Mesothelial cell of epicardium (in vitro differentiated cells): ENCODE measurements at regions not wholly inside any gene's neighbourhood (a gene's known extent, or its start where the extent isn't known, plus 50 kb on each side); places are given as distances from the start of the nearest gene placed in this dataset.

Experiments
- DNase-seq, 2 experiments: peaks; one replicate each; pipeline ENCODE4 v3.0.0; 2021; ENCODE audit warnings: low spot score in 2 of 2; ENCODE audit not compliant: unreplicated experiment in 2 of 2
- H3K27ac Mint-ChIP-seq: 2 replicates; pipeline ENCODE4 v1.8.0; 2021; ENCODE audit warnings: mixed read lengths
- H3K27me3 Mint-ChIP-seq: 2 replicates; pipeline ENCODE4 v1.8.0; 2021; ENCODE audit warnings: low read depth, mixed read lengths
- H3K36me3 Mint-ChIP-seq: 2 replicates; pipeline ENCODE4 v1.8.0; 2021; ENCODE audit warnings: mixed read lengths
- H3K4me1 Mint-ChIP-seq: 2 replicates; pipeline ENCODE4 v1.8.0; 2021; ENCODE audit warnings: mixed read lengths
- H3K4me3 Mint-ChIP-seq: 2 replicates; pipeline ENCODE4 v1.8.0; 2021; ENCODE audit warnings: mild to moderate bottlenecking, moderate library complexity, mixed read lengths
- H3K9me3 Mint-ChIP-seq: 2 replicates; pipeline ENCODE4 v1.8.0; 2021; ENCODE audit warnings: mixed read lengths
- TF ChIP-seq, protein P1 (sequence below): fragments of 200-600 bp; sonication (generic); IDR thresholded peaks from one replicate; pipeline ENCODE4 v1.5.0; 2021; ENCODE audit warnings: antibody characterized with exemption; ENCODE audit not compliant: unreplicated experiment

DNA sequence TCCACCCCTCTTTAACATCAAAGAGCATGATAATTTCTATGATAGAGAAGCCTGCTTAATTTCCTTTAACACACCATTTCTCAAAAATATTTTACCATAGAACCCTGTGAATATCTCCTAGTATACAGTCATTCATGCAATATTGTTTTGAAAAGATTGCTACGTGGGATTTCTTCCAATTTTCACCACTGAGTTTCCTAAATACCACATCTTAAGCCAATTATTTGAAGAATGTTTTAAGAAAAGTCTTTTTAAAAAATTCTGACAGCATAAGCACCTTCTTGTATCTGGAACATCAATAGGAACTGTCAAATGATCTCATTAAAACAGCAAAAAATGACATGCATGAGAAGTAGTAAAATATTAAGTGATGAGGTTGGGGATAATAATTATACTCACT is 1126.7 kb downstream of the TUSC7 start:
- H3K4me3 Mint-ChIP-seq, result no peak overlapping the region
- no peaks in the 10 kb centered on the region for H3K9me3 Mint-ChIP-seq
- peaks cover 9% of the 10 kb centered on the region for H3K27me3 Mint-ChIP-seq
- H3K27ac Mint-ChIP-seq, result no peak overlapping the region
- TF ChIP-seq, protein P1, sequence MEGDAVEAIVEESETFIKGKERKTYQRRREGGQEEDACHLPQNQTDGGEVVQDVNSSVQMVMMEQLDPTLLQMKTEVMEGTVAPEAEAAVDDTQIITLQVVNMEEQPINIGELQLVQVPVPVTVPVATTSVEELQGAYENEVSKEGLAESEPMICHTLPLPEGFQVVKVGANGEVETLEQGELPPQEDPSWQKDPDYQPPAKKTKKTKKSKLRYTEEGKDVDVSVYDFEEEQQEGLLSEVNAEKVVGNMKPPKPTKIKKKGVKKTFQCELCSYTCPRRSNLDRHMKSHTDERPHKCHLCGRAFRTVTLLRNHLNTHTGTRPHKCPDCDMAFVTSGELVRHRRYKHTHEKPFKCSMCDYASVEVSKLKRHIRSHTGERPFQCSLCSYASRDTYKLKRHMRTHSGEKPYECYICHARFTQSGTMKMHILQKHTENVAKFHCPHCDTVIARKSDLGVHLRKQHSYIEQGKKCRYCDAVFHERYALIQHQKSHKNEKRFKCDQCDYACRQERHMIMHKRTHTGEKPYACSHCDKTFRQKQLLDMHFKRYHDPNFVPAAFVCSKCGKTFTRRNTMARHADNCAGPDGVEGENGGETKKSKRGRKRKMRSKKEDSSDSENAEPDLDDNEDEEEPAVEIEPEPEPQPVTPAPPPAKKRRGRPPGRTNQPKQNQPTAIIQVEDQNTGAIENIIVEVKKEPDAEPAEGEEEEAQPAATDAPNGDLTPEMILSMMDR, result no peak
- no peaks in the 10 kb centered on the region for H3K36me3 Mint-ChIP-seq
- DNase-seq, result no peak
- no peaks in the 10 kb centered on the region for H3K4me1 Mint-ChIP-seq

DNA sequence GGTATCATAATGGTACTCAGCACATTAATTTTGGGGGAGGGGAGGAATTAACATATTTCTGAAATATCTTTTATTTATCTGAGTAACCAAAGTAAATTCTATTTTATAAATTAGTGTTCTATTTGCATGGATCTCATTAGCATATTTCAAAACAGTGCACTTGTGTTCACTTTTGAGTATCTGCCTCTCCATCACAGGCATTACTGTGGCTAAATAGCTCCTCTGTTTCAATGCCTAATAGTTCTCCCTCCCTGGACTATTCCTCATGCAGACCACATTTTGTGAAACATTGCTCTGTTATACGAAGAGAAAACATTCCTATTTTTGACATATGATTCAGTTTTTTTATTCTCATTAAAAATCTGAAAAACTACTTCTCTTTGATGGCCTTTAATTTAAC is 1127.8 kb downstream of the TUSC7 start:
- TF ChIP-seq, protein P1, result no peak
- Mint-ChIP-seq H3K4me3 (no peak overlapping the region), H3K9me3 (no peaks in the 10 kb centered on the region), H3K4me1 (no peaks in the 10 kb centered on the region), H3K27me3 (peaks cover 10% of the 10 kb centered on the region), H3K27ac (no peak overlapping the region), H3K36me3 (no peaks in the 10 kb centered on the region)
- DNase-seq, result no peak

DNA sequence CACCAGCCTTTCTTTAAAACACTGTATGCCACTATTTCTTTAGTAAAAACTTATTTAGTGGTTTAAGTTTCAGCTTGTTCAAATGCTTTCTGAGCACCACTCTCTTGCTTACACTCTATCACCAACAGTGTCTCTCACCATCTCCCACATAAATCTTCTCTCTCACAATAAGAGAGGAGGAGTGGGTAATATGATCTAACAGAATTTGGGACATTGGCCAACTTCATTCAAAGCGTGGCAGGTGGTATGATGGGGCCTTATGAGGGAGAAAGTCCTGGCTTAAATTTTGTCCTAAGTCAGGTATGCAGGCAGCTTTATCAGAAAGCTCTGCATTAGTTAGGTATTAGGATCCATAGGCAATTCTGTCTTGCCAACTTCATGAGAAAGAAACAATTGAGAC is 1132.5 kb downstream of the TUSC7 start:
- Mint-ChIP-seq H3K27ac (no peak overlapping the region), H3K4me3 (no peak overlapping the region), H3K36me3 (no peaks in the 10 kb centered on the region), H3K9me3 (no peaks in the 10 kb centered on the region), H3K27me3 (peaks cover 20% of the 10 kb centered on the region), H3K4me1 (no peaks in the 10 kb centered on the region)
- no peak for DNase-seq
- TF ChIP-seq, protein P1, result no peak

DNA sequence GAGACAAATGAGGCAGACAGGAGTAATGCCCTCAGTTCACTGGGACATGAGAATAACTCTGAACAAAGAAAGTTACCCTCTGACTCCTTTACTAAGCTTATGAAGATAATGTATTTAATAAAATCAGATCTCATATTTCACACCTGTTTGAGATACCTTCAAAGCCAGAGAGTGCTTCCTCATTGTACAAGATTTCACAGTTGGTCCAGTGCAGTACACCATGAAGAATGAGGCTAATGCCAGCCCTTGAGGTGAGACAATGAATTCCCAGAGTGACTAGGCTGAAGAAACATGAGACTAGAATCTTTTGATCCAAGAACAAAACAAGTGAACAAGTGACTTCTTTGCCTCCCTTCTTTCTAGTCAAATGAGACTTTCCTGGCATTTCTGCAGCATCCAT is 1133.8 kb downstream of the TUSC7 start:
- no peak overlapping the region for H3K27ac Mint-ChIP-seq
- TF ChIP-seq, protein P1, result no peak
- H3K9me3 Mint-ChIP-seq, result no peaks in the 10 kb centered on the region
- no peaks in the 10 kb centered on the region for H3K4me1 Mint-ChIP-seq
- no peak overlapping the region for H3K4me3 Mint-ChIP-seq
- no peak for DNase-seq
- no peaks in the 10 kb centered on the region for H3K36me3 Mint-ChIP-seq
- H3K27me3 Mint-ChIP-seq, result peaks cover 20% of the 10 kb centered on the region

DNA sequence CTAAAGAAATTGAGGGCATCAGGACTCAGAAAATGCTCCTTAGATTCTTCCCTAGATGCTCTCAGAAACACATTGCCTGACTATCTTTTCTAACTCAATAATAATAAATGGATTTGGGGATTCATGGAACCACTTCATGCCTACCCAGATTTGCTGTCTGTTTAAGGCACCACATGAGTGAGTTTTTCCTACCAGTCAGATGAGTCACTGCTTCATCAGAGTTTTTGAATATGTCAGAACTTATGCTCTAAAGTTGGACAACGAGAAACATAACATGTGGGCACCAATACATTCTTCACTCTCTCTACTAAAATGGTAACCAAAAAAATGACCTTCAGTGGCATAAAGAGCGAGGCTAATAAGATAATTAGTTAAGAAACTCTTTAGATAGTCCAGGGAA is 1135.1 kb downstream of the TUSC7 start:
- Mint-ChIP-seq H3K4me3 (no peak overlapping the region), H3K27me3 (peaks cover 22% of the 10 kb centered on the region), H3K36me3 (no peaks in the 10 kb centered on the region), H3K27ac (no peak overlapping the region), H3K4me1 (no peaks in the 10 kb centered on the region), H3K9me3 (no peaks in the 10 kb centered on the region)
- no peak for DNase-seq
- TF ChIP-seq, protein P1, result no peak

DNA sequence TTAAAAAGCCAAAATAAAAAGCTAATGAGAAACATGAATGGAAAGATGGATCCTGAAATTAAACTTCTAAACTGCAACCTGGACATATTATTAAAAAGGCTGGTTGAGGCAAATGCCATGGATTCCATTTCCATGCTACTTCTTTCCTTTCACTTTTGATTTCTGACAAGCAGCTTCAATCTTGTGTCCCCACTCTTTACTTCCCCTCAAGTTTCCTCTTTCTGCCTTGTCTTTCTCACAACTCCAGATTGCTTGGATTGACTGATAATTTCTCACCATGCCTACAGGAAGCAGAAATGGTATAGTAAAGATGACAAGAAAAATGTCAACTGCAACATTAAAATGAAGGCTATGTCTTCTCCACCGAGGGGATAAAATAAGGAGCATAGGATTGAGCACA is 1136.7 kb downstream of the TUSC7 start:
- Mint-ChIP-seq H3K27ac (no peak overlapping the region), H3K36me3 (no peaks in the 10 kb centered on the region), H3K4me3 (no peak overlapping the region), H3K27me3 (peaks cover 13% of the 10 kb centered on the region), H3K9me3 (no peaks in the 10 kb centered on the region), H3K4me1 (no peaks in the 10 kb centered on the region)
- DNase-seq, result no peak
- TF ChIP-seq, protein P1, result no peak
